ENCODE measurements at regions not wholly inside any gene's neighbourhood (a gene's known extent, or its start where the extent isn't known, plus 50 kb on each side); places are given as distances from the start of the nearest gene placed in this dataset.

- TF ChIP-seq CTCF (conservative IDR thresholded peaks at IDR 0.05; ENCODE audit: low read depth, low read length): no peak
- DNase-seq (ENCODE audit: low read depth): no peak
- H3K4me3 ChIP-seq (ENCODE audit: low read depth, low read length): no peak overlapping the region
These were observed 142.3 kb upstream of the PTPN1 start for GRCh38 chr20:50367739-50368375.

- no peak for TF ChIP-seq CTCF (conservative IDR thresholded peaks at IDR 0.05; ENCODE audit: low read depth, low read length)
- H3K4me3 ChIP-seq (ENCODE audit: low read depth, low read length): no peak overlapping the region
- no peak for DNase-seq (ENCODE audit: low read depth)
These were observed 141.8 kb upstream of the PTPN1 start for GRCh38 chr20:50368386-50368785.

- no peak overlapping the region for H3K4me3 ChIP-seq (ENCODE audit: low read depth, low read length)
- TF ChIP-seq CTCF (conservative IDR thresholded peaks at IDR 0.05; ENCODE audit: low read depth, low read length): no peak
- DNase-seq (ENCODE audit: low read depth): no peak
These were observed 141.4 kb upstream of the PTPN1 start for GRCh38 chr20:50368813-50369224.

DNA sequence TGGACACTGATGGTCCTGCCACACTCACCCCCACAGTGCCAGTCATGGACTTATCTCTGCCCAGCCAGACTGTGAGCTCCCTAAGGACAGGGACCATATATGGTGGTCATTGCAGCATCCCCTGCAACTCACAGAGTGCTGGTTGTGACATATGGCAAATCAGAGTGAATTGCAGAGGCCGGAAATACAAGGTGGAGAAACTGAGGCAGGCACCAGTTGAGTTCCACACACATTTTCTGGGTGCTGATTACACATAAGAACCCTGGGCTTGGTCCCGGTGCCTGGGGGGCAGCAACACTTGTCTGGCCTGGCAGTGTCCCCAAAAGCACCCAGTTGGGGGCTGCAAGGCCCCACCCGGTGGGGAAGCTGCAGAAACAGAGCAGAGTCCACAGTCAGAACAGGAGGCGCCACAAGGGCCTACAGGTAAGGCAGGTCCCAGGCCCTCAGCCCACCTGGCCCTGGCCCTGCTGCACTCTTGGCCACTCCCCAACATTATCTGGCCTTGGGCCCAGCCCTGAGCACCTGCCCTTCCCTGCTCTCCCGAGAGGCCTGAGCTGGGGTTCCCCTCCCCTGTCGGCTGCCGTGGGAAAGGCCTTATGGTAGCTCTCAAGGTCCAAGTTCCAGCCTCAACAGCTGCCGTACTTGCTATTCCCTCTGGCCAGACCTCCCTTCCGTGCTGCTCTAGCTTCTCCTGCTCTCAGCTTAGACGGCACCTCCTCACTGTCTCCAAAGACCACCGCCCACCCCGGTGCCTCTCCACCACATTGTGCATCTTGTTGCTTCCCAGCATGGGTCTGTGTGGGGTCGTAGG lies 140.8 kb upstream of the PTPN1 start:
- H3K4me3 ChIP-seq (ENCODE audit: low read depth, low read length): no peak overlapping the region
- TF ChIP-seq CTCF (conservative IDR thresholded peaks at IDR 0.05; ENCODE audit: low read depth, low read length): no peak
- DNase-seq (ENCODE audit: low read depth): no peak

DNA sequence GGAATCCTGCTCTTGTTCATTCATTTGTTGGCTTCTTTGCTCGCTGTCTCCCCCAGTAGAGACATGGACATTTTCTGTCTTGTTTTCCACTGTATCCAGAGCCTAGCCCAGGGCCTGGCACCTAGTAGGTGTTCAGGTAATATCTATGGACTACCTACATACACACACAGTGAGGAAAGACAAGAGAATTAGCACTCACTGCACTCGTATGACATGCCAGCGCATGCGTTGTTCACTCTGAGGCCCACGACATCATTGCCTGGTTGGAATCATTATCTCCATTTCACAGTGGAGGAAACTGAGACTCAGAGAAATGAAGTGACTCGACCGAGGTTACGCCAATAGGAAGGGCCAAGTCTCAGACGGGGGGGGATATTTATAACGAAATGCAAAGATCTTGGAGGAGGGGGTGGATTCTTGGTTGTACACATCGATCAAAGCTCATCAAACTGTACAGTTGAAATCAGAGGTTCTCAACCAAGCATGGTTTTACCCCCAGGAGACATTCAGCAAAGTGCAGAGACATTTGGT lies 140.1 kb upstream of the PTPN1 start:
- TF ChIP-seq CTCF (conservative IDR thresholded peaks at IDR 0.05; ENCODE audit: low read depth, low read length): no peak
- H3K4me3 ChIP-seq (ENCODE audit: low read depth, low read length): no peak overlapping the region
- DNase-seq (ENCODE audit: low read depth): no peak

DNA sequence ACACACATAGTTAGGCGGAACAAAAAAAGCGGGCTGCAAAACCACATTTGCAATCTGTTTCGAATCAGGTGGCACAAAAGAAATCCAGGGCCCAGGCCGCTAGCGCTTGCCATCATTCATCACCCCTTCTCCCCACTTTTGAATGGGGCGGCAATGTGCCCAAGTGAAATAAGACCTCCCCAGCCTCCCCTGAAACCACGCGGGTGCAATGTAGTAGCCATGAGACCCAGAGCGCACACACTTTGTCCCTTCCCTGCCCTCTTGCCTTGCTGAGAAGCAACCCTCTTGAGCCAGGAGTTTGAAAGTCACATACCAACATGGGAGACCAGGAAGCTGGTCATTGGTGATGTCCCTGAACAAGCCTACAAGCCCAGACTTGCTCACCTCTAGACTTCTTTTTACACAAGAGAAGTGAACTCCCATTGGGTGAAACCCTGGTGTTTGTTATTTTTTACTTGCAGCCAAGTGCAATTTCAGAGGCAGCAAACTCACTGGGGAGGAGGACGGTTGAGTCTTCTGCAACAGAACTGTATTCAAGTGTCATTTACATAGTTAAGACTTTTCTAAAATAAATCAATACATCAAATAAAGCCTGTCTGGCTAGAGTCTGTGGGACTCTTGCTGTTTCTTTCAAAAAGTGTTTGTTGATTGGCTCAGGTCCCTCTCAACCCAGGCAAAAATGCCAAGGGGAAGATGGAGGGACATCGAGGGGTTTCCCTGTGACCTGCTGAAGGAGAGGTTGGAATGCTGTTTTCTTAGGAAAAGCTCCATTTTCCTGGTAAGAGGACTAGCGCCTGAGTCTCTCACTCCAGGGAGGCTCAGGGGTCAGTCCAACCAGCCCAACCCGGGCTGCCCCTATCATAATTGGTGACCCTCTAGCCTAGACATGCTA lies 138.1 kb upstream of the PTPN1 start:
- no peak overlapping the region for H3K4me3 ChIP-seq (ENCODE audit: low read depth, low read length)
- no peak for DNase-seq (ENCODE audit: low read depth)
- TF ChIP-seq CTCF (conservative IDR thresholded peaks at IDR 0.05; ENCODE audit: low read depth, low read length): no peak
